HepG2 (cell line): ENCODE measurements at regions not wholly inside any gene's neighbourhood (a gene's known extent, or its start where the extent isn't known, plus 50 kb on each side); places are given as distances from the start of the nearest gene placed in this dataset.

Experiments used
- PCBP2 ChIP-seq: fragments of 200-400 bp; formaldehyde crosslinking; optimal IDR thresholded peaks from 2 replicates; pipeline ENCODE3; 2018; ENCODE audit warnings: low read length, low read depth; ENCODE audit not compliant: poor library complexity, severe bottlenecking
- SP2 ChIP-seq: sonication (generic); formaldehyde crosslinking; IDR thresholded peaks from 2 replicates; pipeline ENCODE4 v1.5.1; 2020; ENCODE audit warnings: mild to moderate bottlenecking, missing genetic modification reagents
- SRSF4 ChIP-seq: fragments of 200-400 bp; formaldehyde crosslinking; IDR thresholded peaks from one replicate; pipeline ENCODE4 v1.6.1; 2018; ENCODE audit warnings: mild to moderate bottlenecking, low read depth, low read length, moderate library complexity; ENCODE audit not compliant: poor library complexity, severe bottlenecking
- ZNF501 ChIP-seq: sonication (generic); formaldehyde crosslinking; IDR thresholded peaks from 2 replicates; pipeline ENCODE4 v1.5.1; 2020; ENCODE audit warnings: mild to moderate bottlenecking, moderate library complexity, missing genetic modification reagents
- TF ChIP-seq, protein P1 (sequence below): sonication (generic); formaldehyde crosslinking; IDR thresholded peaks from 2 replicates; pipeline ENCODE4 v1.5.0; 2020; ENCODE audit warnings: missing genetic modification reagents, mild to moderate bottlenecking, borderline replicate concordance
- TF ChIP-seq, protein P2 (sequence below): sonication (generic); formaldehyde crosslinking; IDR thresholded peaks from 2 replicates; pipeline ENCODE4 v1.4.0; 2020; ENCODE audit warnings: missing genetic modification reagents, borderline replicate concordance
- TF ChIP-seq, protein P3 (sequence below): IDR thresholded peaks from 2 replicates; pipeline ENCODE4 v1.6.1; 2018; ENCODE audit warnings: missing genetic modification reagents, mild to moderate bottlenecking, missing compliant biosample characterization
- TF ChIP-seq, protein P4 (sequence below): sonication (generic); formaldehyde crosslinking; IDR thresholded peaks from 2 replicates; pipeline ENCODE4 v1.8.0; 2023; ENCODE audit warnings: mild to moderate bottlenecking, missing genetic modification reagents
- TF ChIP-seq, protein P5 (sequence below): sonication (generic); formaldehyde crosslinking; IDR thresholded peaks from 2 replicates; pipeline ENCODE4 v1.5.1; 2020; ENCODE audit warnings: mild to moderate bottlenecking, moderate library complexity, missing genetic modification reagents
- TF ChIP-seq, protein P6 (sequence below): sonication (generic); formaldehyde crosslinking; IDR thresholded peaks from 2 replicates; pipeline ENCODE4 v1.5.0; 2020; ENCODE audit warnings: missing genetic modification reagents, mild to moderate bottlenecking, borderline replicate concordance

DNA sequence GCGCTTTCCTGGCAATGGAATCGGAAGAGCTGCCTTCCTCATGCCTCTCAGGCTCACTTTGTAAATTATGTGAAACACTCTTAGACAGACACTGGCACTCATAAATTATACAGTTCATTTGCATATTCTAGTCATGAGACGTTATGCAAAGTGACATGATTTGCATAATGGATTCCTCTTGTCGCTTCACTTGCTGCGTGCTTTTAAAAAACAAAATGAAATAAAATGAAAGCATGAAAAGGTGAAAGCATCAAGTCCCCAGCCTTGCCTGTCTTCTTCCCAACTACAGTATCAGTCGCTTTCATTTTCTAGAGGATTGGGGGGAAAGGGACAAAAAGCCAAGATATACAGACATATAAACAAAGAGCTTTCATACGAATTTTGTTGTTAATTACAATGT lies 252.8 kb upstream of the PMFBP1 start (continued):
- TF ChIP-seq, protein P1, sequence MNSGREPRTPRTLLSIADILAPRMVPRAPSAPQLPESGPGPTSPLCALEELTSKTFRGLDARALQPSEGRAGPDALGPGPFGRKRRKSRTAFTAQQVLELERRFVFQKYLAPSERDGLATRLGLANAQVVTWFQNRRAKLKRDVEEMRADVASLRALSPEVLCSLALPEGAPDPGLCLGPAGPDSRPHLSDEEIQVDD (CRISPR knock-in tag), result no peak
- TF ChIP-seq, protein P2, sequence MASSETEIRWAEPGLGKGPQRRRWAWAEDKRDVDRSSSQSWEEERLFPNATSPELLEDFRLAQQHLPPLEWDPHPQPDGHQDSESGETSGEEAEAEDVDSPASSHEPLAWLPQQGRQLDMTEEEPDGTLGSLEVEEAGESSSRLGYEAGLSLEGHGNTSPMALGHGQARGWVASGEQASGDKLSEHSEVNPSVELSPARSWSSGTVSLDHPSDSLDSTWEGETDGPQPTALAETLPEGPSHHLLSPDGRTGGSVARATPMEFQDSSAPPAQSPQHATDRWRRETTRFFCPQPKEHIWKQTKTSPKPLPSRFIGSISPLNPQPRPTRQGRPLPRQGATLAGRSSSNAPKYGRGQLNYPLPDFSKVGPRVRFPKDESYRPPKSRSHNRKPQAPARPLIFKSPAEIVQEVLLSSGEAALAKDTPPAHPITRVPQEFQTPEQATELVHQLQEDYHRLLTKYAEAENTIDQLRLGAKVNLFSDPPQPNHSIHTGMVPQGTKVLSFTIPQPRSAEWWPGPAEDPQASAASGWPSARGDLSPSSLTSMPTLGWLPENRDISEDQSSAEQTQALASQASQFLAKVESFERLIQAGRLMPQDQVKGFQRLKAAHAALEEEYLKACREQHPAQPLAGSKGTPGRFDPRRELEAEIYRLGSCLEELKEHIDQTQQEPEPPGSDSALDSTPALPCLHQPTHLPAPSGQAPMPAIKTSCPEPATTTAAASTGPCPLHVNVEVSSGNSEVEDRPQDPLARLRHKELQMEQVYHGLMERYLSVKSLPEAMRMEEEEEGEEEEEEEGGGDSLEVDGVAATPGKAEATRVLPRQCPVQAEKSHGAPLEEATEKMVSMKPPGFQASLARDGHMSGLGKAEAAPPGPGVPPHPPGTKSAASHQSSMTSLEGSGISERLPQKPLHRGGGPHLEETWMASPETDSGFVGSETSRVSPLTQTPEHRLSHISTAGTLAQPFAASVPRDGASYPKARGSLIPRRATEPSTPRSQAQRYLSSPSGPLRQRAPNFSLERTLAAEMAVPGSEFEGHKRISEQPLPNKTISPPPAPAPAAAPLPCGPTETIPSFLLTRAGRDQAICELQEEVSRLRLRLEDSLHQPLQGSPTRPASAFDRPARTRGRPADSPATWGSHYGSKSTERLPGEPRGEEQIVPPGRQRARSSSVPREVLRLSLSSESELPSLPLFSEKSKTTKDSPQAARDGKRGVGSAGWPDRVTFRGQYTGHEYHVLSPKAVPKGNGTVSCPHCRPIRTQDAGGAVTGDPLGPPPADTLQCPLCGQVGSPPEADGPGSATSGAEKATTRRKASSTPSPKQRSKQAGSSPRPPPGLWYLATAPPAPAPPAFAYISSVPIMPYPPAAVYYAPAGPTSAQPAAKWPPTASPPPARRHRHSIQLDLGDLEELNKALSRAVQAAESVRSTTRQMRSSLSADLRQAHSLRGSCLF (CRISPR knock-in tag), result no peak
- TF ChIP-seq, protein P3, sequence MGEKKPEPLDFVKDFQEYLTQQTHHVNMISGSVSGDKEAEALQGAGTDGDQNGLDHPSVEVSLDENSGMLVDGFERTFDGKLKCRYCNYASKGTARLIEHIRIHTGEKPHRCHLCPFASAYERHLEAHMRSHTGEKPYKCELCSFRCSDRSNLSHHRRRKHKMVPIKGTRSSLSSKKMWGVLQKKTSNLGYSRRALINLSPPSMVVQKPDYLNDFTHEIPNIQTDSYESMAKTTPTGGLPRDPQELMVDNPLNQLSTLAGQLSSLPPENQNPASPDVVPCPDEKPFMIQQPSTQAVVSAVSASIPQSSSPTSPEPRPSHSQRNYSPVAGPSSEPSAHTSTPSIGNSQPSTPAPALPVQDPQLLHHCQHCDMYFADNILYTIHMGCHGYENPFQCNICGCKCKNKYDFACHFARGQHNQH (CRISPR knock-in tag), result no peak
- TF ChIP-seq PCBP2, result no peak
- no peak for TF ChIP-seq SRSF4
- TF ChIP-seq ZNF501 (CRISPR knock-in tag), result no peak
- TF ChIP-seq, protein P4, sequence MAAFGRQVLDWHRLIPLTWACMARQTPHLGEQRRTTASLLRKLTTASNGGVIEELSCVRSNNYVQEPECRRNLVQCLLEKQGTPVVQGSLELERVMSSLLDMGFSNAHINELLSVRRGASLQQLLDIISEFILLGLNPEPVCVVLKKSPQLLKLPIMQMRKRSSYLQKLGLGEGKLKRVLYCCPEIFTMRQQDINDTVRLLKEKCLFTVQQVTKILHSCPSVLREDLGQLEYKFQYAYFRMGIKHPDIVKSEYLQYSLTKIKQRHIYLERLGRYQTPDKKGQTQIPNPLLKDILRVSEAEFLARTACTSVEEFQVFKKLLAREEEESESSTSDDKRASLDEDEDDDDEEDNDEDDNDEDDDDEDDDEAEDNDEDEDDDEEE (CRISPR knock-in tag), result no peak
- TF ChIP-seq, protein P5, sequence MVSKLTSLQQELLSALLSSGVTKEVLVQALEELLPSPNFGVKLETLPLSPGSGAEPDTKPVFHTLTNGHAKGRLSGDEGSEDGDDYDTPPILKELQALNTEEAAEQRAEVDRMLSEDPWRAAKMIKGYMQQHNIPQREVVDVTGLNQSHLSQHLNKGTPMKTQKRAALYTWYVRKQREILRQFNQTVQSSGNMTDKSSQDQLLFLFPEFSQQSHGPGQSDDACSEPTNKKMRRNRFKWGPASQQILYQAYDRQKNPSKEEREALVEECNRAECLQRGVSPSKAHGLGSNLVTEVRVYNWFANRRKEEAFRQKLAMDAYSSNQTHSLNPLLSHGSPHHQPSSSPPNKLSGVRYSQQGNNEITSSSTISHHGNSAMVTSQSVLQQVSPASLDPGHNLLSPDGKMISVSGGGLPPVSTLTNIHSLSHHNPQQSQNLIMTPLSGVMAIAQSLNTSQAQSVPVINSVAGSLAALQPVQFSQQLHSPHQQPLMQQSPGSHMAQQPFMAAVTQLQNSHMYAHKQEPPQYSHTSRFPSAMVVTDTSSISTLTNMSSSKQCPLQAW (CRISPR knock-in tag), result no peak
- no peak for TF ChIP-seq SP2
- TF ChIP-seq, protein P6, sequence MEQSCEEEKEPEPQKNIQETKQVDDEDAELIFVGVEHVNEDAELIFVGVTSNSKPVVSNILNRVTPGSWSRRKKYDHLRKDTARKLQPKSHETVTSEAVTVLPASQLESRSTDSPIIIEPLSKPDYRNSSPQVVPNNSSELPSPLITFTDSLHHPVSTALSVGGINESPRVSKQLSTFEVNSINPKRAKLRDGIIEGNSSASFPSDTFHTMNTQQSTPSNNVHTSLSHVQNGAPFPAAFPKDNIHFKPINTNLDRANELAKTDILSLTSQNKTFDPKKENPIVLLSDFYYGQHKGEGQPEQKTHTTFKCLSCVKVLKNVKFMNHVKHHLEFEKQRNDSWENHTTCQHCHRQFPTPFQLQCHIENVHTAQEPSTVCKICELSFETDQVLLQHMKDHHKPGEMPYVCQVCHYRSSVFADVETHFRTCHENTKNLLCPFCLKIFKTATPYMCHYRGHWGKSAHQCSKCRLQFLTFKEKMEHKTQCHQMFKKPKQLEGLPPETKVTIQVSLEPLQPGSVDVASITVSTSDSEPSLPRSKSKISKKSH, result no peak
